SKM-1 treated with dmso at 0.1 percent for 144 hours (cell line): ENCODE measurements at regions not wholly inside any gene's neighbourhood (a gene's known extent, or its start where the extent isn't known, plus 50 kb on each side); places are given as distances from the start of the nearest gene placed in this dataset.
"Not testable (repeated sequence)": the region's sequence is repeated elsewhere in the genome, so short reads cannot be mapped to it uniquely, and the experiment has no call there.

Experiments used
- DNase-seq: peaks from one replicate; lab custom pipeline; 2025; ENCODE audit not compliant: unreplicated experiment; lab: John Stamatoyannopoulos, UW

GRCh38 chr6:17013701-17014100 lies 88.1 kb upstream of the STMND1 start:
- no peak for DNase-seq

GRCh38 chr6:17012421-17013225 lies 89.2 kb upstream of the STMND1 start:
- no peak for DNase-seq

GRCh38 chr6:17011985-17012384 lies 89.9 kb upstream of the STMND1 start:
- DNase-seq = no peak

GRCh38 chr6:17007749-17008148 lies 94.1 kb upstream of the STMND1 start:
- no peak for DNase-seq

- no peak for DNase-seq
Observed at GRCh38 chr6:17006543-17006942, 95.3 kb upstream of the STMND1 start.

GRCh38 chr6:17004269-17004668 lies 97.6 kb upstream of the STMND1 start:
- DNase-seq = no peak

- DNase-seq = no peak
Observed at GRCh38 chr6:17002123-17002522, 99.7 kb upstream of the STMND1 start.

GRCh38 chr6:17001188-17001587 lies 100.7 kb upstream of the STMND1 start:
- DNase-seq = no peak

GRCh38 chr6:16999491-17000436 lies 102.1 kb upstream of the STMND1 start:
- DNase-seq = no peak

- DNase-seq = no peak
Observed at GRCh38 chr6:16998461-16998860, 103.4 kb upstream of the STMND1 start.

GRCh38 chr6:16995511-16996250 lies 106.2 kb upstream of the STMND1 start:
- DNase-seq = no peak

GRCh38 chr6:16993396-16993795 lies 108.5 kb upstream of the STMND1 start:
- DNase-seq = no peak

GRCh38 chr6:16991981-16992629 lies 109.7 kb upstream of the STMND1 start:
- no peak for DNase-seq

GRCh38 chr6:16989976-16990375 lies 111.9 kb upstream of the STMND1 start:
- not testable (repeated sequence) for DNase-seq

- DNase-seq = no peak
Observed at GRCh38 chr6:16989382-16989781, 112.5 kb upstream of the STMND1 start.

GRCh38 chr6:16987996-16988395 lies 113.9 kb upstream of the STMND1 start:
- no peak for DNase-seq

GRCh38 chr6:16985513-16986284 lies 116.2 kb upstream of the STMND1 start:
- no peak for DNase-seq

GRCh38 chr6:16982807-16983206 lies 119.0 kb upstream of the STMND1 start:
- no peak for DNase-seq

GRCh38 chr6:16979677-16980370 lies 122.0 kb upstream of the STMND1 start:
- DNase-seq = no peak
